GM21737 (cell line): ENCODE measurements at regions not wholly inside any gene's neighbourhood (a gene's known extent, or its start where the extent isn't known, plus 50 kb on each side); places are given as distances from the start of the nearest gene placed in this dataset.
"Not testable (repeated sequence)": the region's sequence is repeated elsewhere in the genome, so short reads cannot be mapped to it uniquely, and the experiment has no call there.

ENCODE experiments used
- ATAC-seq: cut with Tn5 transposase; IDR thresholded peaks from one replicate; pipeline ENCODE4 v1.9.1; 2021; ENCODE audit warnings: mild to moderate bottlenecking, moderate library complexity; ENCODE audit not compliant: unreplicated experiment

DNA sequence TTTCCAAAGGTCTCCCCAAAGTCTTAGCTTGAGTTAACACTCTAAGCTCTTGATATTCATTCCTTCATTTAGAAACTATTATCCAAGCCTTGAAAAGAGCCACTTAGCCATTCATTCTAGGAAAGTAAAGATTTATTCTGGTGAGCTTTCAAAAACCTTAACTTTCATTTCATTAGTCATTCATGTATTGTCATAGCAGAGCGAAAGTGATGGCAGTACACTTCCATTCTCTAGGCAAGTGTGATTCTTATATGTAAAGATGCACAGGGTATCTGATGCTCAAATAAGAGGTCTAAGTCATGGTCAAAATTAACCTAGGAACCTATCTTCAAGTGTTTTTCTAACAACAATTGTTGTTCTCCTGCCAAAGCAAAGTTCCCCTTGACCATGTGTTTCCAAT, 553.0 kb upstream of the FANCL start:
- no peak for ATAC-seq

GRCh38 chr2:58788402-58788801, 547.3 kb upstream of the FANCL start:
- ATAC-seq, result no peak

GRCh38 chr2:58770846-58771245, 529.7 kb upstream of the FANCL start:
- no peak for ATAC-seq

DNA sequence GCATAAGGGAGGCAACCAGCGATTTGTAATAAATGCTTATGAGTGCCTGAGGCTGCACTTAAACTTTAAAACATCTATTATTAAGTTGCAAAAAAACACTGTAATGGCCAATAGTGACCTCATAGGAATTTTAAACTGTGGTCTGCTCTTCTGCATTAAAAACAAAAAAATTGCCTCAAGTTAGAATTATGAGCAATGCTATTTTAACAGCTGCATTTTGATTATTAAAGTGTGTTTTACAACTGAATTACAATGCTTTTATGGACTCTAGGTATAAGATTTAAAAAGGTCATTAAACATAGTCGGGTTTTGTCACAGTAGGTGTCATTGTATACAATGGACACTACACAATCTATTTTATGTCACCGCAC, 528.7 kb upstream of the FANCL start:
- no peak for ATAC-seq

GRCh38 chr2:58769111-58769863, 528.2 kb upstream of the FANCL start:
- ATAC-seq, result no peak

GRCh38 chr2:58768715-58769080, 527.6 kb upstream of the FANCL start:
- no peak for ATAC-seq

- ATAC-seq, result no peak
Observed at GRCh38 chr2:58767828-58768714, 526.9 kb upstream of the FANCL start.

DNA sequence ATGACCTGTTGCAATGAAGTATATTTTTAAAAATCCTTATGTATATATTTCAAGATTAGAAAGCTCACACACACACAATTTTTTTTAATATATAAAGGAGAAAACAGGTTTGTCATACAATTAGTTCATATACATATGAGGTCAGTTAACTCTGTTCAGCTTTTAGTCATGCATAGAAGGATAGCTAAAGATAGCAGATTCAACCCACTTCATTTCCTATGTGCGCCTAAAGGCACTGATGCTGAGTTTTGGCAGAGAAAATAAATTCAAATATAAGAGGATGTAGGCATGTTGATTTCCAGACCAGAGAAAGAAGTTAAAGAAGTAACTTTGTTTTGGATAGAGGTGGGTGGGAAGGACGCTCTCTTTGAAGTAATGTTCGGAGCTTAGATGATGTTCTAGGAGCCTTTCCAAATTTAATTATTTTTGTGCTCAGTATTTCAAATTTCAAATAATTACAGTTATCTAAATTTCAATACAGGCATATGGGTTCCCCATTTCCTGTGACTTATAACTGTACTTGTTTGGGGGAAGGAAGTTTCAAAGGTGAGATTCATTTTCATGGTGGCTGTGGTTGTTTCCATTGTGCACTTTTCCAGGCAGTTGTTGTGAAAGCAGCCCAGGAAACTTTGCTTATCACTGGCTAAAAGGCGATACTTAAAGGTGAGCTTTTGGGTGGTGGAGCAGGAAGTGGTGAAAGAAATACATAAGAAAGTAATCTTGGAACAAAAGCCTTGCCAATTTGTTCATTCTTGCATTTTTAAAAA, 523.4 kb upstream of the FANCL start:
- no peak for ATAC-seq

DNA sequence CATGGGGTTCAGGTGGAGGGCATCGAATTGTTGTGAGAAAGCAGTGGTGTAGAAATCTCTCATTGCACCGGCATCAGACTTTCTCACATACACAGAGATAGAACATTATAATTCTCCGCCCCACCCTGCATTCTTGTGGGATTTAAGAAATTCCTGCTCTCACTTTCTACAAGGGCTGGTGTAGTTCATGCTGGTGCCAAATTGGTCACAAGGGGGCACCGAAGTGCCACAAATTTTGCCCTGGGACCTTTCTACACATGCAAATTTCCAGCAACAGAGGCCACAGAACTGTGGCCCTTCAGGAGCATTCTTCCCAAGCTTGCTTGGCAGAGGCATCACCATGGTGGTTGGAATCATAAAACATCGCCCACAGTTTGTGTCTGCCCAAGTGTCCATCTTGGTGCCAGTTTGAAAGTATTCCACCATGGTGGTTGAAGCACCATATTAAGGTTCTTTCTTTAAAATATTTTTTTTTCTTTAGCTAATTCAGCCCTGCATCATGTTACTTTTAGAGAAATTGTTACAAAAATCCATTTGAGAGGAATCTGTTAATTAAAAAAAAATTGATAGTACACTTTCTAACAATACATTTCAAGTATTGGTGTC, 521.2 kb upstream of the FANCL start:
- ATAC-seq, result peak; percentile 85

GRCh38 chr2:58757971-58758370, 516.8 kb upstream of the FANCL start:
- no peak for ATAC-seq

GRCh38 chr2:58756336-58756735, 515.2 kb upstream of the FANCL start:
- ATAC-seq, result no peak

DNA sequence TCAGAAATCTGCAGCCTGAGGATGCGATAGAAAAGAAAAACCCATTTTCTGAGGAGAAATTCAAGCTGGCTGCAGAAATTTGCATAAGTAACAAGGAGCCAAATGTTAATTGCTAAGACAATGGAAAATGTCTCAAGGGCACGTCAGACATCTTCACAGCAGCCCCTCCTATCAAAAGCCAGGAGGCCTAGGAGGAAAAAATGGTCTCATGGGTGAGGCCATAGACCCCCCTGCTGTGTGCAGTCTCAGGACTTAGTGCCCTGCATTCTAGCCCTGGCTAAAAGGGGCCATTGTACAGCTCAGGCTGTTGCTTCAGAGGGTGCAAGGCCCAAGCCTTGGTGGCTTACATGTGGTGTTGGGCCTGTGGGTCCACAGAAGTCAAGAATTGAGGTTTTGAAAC, 511.4 kb upstream of the FANCL start:
- not testable (repeated sequence) for ATAC-seq

- not testable (repeated sequence) for ATAC-seq
Observed at GRCh38 chr2:58751676-58752075, 510.6 kb upstream of the FANCL start.

DNA sequence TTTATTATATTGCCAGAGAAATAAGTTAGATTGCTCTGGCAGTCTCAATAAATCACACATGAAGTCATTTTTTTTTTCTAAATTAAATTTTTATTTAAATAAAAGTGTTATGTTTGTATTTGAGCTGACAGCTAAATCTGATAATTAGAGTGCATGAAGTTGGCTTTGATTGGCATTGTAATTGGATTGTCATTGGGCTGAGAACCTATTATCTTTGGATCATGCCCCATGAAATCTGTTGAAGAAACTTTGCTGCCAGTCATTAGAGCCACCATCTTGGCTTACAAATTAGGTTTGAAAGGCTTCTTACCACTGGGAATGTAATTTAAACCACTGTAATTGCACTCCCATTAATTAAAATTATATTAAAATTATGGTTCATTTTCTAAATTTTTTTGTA, 507.9 kb upstream of the FANCL start:
- no peak for ATAC-seq

DNA sequence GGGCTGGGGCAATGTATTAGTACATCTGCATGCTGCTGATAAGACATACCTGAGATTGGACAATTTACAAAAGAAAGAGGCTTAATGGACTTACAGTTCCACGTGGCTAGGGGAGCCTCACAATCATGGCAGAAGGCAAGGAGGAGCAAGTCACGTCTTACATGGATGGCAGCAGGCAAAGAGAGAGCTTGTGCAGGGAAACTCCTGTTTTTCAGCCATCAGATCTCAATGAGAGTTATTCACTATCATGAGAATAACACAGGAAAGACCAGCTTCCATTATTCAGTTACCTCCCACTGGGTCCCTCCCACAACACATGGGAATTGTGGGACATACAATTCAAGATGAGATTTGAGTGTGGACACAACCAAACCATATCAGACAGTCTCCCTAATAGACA, 504.2 kb upstream of the FANCL start:
- ATAC-seq, result not testable (repeated sequence)

DNA sequence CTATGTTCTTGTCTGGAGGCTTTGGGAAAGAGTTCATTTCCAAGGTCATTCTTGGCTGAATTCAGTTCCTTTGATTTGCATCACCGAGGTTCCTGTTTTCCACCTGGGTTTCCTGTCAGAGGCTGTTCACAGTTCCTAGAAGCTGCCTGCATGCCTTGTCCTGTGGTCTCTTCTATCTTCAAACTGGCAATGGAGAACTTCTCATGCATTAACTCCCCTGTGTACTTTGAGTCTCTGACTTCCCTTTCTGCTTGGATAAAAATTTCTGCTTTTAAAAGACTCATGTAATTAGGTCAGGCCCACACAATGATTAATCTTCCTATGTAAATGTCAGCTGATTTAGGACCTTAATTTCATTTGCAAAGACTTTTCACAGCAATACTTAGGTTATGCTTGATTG, 499.3 kb upstream of the FANCL start:
- ATAC-seq, result no peak

DNA sequence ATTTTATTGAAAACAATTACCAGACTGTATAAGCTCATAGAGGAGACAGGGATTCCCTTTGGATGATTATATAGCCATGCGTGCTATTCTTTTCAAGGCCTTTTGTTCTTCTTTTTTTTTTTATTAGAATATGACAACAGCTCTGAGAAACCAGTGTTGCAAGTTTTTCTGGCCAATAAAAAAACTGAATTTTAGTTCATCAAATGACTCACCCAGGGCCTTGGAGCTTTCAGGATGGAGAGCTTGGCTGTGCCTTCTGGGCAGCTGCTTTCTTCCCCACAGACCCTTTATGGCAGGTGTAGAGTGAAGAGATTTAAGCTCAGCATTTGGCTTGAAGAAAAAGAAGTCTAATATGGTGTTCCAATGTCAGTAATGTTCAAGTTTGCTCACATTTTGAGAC, 497.9 kb upstream of the FANCL start:
- ATAC-seq, result no peak

GRCh38 chr2:58734365-58734764, 493.2 kb upstream of the FANCL start:
- ATAC-seq, result no peak

- ATAC-seq, result no peak
Observed at GRCh38 chr2:58732999-58733398, 491.9 kb upstream of the FANCL start.

- no peak for ATAC-seq
Observed at GRCh38 chr2:58731488-58731869, 490.4 kb upstream of the FANCL start.
